ENCODE measurements at regions not wholly inside any gene's neighbourhood (a gene's known extent, or its start where the extent isn't known, plus 50 kb on each side); places are given as distances from the start of the nearest gene placed in this dataset.

- Histone ChIP-seq H3K27me3 (no peaks in the 10 kb centered on the region), H3K4me3 (no peak overlapping the region), H3K36me3 (no peaks in the 10 kb centered on the region), H3K27ac (no peak overlapping the region), H3K9me3 (no peaks in the 10 kb centered on the region), H3K9ac (ENCODE audit: low read depth in 2 of 2, low read length in 2 of 2) (no peak overlapping the region), H3K4me1 (no peaks in the 10 kb centered on the region)
- intact Hi-C loops (cut with DNase I), result no loop called here
- no peak for TF ChIP-seq CTCF (IDR thresholded peaks at IDR 0.05)
- DNase-seq, result no peak
These were observed 310.6 kb downstream of the DIRAS2 start for GRCh38 chr9:90331826-90332575.

- Histone ChIP-seq H3K4me1 (no peaks in the 10 kb centered on the region), H3K27me3 (no peaks in the 10 kb centered on the region), H3K9ac (ENCODE audit: low read depth in 2 of 2, low read length in 2 of 2) (no peak overlapping the region), H3K4me3 (no peak overlapping the region), H3K9me3 (no peaks in the 10 kb centered on the region), H3K27ac (no peak overlapping the region), H3K36me3 (no peaks in the 10 kb centered on the region)
- TF ChIP-seq CTCF (IDR thresholded peaks at IDR 0.05), result no peak
- intact Hi-C loops (cut with DNase I), result no loop called here
- no peak for DNase-seq
These were observed 309.4 kb downstream of the DIRAS2 start for GRCh38 chr9:90333226-90333625.

- no peak overlapping the region for H3K9ac ChIP-seq (ENCODE audit: low read depth in 2 of 2, low read length in 2 of 2)
- intact Hi-C loops (cut with DNase I), result no loop called here
- H3K4me3 ChIP-seq, result no peak overlapping the region
- no peaks in the 10 kb centered on the region for H3K36me3 ChIP-seq
- H3K27ac ChIP-seq, result no peak overlapping the region
- H3K4me1 ChIP-seq, result no peaks in the 10 kb centered on the region
- TF ChIP-seq CTCF (IDR thresholded peaks at IDR 0.05), result no peak
- no peaks in the 10 kb centered on the region for H3K27me3 ChIP-seq
- H3K9me3 ChIP-seq, result no peaks in the 10 kb centered on the region
- DNase-seq, result no peak
These were observed 302.2 kb downstream of the DIRAS2 start for GRCh38 chr9:90340421-90340820.

- no peak overlapping the region for H3K9ac ChIP-seq (ENCODE audit: low read depth in 2 of 2, low read length in 2 of 2)
- H3K36me3 ChIP-seq, result no peaks in the 10 kb centered on the region
- intact Hi-C loops (cut with DNase I), result no loop called here
- H3K9me3 ChIP-seq, result no peaks in the 10 kb centered on the region
- H3K4me3 ChIP-seq, result no peak overlapping the region
- H3K27ac ChIP-seq, result no peak overlapping the region
- H3K4me1 ChIP-seq, result no peaks in the 10 kb centered on the region
- DNase-seq, result no peak
- TF ChIP-seq CTCF (IDR thresholded peaks at IDR 0.05), result no peak
- H3K27me3 ChIP-seq, result no peaks in the 10 kb centered on the region
These were observed 300.0 kb downstream of the DIRAS2 start for GRCh38 chr9:90342607-90343006.

GRCh38 chr9:90343366-90343765 is 299.3 kb downstream of the DIRAS2 start:
- Histone ChIP-seq H3K4me1 (no peaks in the 10 kb centered on the region), H3K27me3 (no peaks in the 10 kb centered on the region), H3K9me3 (no peaks in the 10 kb centered on the region), H3K36me3 (no peaks in the 10 kb centered on the region), H3K9ac (ENCODE audit: low read depth in 2 of 2, low read length in 2 of 2) (no peak overlapping the region), H3K27ac (no peak overlapping the region), H3K4me3 (no peak overlapping the region)
- DNase-seq, result no peak
- intact Hi-C loops (cut with DNase I), result no loop called here
- no peak for TF ChIP-seq CTCF (IDR thresholded peaks at IDR 0.05)

All from colonic mucosa (tissue), 4 donors.